Right ventricle myocardium inferior (tissue), 1 donor: ENCODE measurements at regions not wholly inside any gene's neighbourhood (a gene's known extent, or its start where the extent isn't known, plus 50 kb on each side); places are given as distances from the start of the nearest gene placed in this dataset.

Experiments used
- ATAC-seq: fragments of 200-7000 bp; cut with Tn5 transposase; one replicate; pipeline ENCODE4 v1.9.1; 2020; ENCODE audit warnings: mild to moderate bottlenecking, moderate library complexity
- DNase-seq: peaks from one replicate; pipeline ENCODE4 v3.0.0; 2021; ENCODE audit errors: missing footprints
- intact Hi-C: fragments of 100-400 bp; cut with DNase I; formaldehyde crosslinking; loops from one replicate; pipeline ENCODE4 v1.11.0; 2022
- donor health status: DM: no; HTN: yes; CAD: no; lungs with severe emphysema.

GRCh38 chr6:159101656-159102055 lies 56.9 kb upstream of the TAGAP start:
- DNase-seq (no peak), ATAC-seq (no peak)
- intact Hi-C loops = no loop called here

- no peak for DNase-seq
- ATAC-seq = no peak
- intact Hi-C loops = no loop called here
These were observed 55.8 kb upstream of the TAGAP start for GRCh38 chr6:159100395-159101182.

- intact Hi-C loops = no loop called here
- ATAC-seq (no peak), DNase-seq (no peak)
These were observed 55.2 kb upstream of the TAGAP start for GRCh38 chr6:159099961-159100360.

GRCh38 chr6:159099276-159099675 lies 54.5 kb upstream of the TAGAP start:
- intact Hi-C loops = no loop called here
- ATAC-seq (no peak), DNase-seq (no peak)

GRCh38 chr6:159098636-159099106 lies 53.9 kb upstream of the TAGAP start:
- DNase-seq = no peak
- intact Hi-C loops = no loop called here
- ATAC-seq = no peak

- no peak for ATAC-seq
- intact Hi-C loops = no loop called here
- no peak for DNase-seq
These were observed 52.5 kb upstream of the TAGAP start for GRCh38 chr6:159097256-159097655.

- intact Hi-C loops = no loop called here
- no peak for DNase-seq
- no peak for ATAC-seq
These were observed 50.8 kb upstream of the TAGAP start for GRCh38 chr6:159095616-159096015.

GRCh38 chr6:159094444-159095252 lies 49.9 kb upstream of the TAGAP start:
- intact Hi-C loops = no loop called here
- ATAC-seq (no peak), DNase-seq (no peak)
